Frontal cortex (tissue), 3 donors: ENCODE measurements at regions not wholly inside any gene's neighbourhood (a gene's known extent, or its start where the extent isn't known, plus 50 kb on each side); places are given as distances from the start of the nearest gene placed in this dataset.

ENCODE experiments used
- DNase-seq, 2 donors: peaks; one replicate each; pipeline ENCODE4 v3.0.0; 2012; ENCODE audit warnings: low spot score in 2 of 2
- FAIRE-seq: peaks from 2 replicates; lab custom pipeline; 2012; peaks lifted over from hg19 to GRCh38; lab: Jason Lieb, UNC
- donor health status: control.
- donor health status: control.
- donor health status: control.

DNA sequence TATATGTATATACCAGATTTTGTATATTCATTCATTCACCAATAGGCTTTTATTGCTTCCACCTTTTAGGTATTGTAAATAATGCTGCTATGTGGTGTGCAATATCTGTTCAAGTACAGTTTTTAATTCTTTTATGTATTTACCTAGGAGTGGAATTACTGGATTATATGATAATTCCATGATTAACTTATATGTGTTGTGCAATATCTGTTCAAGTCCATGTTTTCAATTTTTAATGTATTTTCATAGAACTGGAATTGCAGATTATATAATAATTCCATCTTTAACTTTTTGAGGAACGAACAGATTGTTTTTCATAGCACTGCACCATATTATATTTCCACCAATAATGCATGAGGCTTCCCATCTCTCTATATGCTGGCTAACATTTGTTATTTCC is 50.6 kb upstream of the L3MBTL4 start:
- FAIRE-seq: no peak

DNA sequence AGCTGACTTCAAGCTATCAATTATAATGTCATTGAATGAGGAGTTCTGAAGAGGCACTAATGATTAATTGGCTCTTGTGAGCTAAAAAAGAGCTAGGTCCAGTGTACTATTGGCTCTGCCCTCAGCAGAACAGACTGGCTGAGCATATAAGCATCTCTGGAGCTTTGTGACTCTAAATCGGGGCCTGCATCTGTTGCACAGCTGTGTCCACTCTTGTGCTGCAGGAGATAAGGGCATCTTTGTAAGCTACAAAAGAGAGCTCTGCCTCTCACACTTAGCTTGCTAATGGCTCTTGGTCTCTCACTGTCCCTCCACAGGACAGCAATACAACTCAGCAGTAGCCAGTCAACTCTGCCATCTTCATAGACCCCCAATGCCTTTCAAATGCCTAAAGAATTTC is 61.5 kb upstream of the L3MBTL4 start:
- DNase-seq (peak in 1 of 2 donors; percentile 18), FAIRE-seq (no peak)

More for the DNA sequence above, 50.6 kb upstream of the L3MBTL4 start:
- no peak for DNase-seq

DNA sequence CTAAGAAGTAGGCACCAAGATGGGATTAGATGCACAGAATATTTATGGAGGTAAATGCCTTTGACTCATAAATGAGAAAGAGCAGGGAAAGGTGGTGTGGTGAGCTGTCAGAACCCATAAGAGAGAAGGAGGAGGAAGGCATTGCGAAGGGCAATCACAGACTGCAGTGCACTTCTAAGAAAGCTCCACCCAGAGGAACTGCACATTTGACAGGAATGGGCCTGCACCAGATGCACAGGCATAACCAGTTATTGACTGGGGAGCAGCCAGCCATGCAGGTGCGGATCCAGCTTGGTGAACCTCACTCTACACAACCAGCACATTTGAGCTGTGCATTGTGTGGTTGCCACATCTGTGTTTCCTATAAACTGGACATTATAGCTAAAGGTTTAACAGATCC is 62.2 kb upstream of the L3MBTL4 start:
- DNase-seq (no peak), FAIRE-seq (no peak)

DNA sequence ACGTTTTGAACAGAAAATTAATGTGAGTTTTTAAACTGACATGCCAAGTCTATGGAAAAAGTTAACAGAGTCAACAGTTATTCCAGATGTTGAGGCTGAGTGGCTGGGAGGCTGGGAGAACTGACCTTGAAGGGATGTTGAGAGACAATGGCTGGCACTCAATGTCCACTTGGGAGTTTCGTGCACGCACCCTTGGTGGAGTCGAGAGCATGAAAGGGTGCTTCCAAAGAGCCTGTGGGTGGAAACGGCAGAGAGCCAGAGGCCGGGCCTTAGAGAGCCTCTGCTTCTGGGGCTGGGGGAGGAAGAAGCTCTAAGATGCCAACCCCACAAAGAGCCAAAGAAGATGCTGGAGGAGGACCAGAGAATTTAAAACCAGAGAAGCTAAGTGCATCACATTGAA is 63.4 kb upstream of the L3MBTL4 start:
- no peak for DNase-seq
- no peak for FAIRE-seq

DNA sequence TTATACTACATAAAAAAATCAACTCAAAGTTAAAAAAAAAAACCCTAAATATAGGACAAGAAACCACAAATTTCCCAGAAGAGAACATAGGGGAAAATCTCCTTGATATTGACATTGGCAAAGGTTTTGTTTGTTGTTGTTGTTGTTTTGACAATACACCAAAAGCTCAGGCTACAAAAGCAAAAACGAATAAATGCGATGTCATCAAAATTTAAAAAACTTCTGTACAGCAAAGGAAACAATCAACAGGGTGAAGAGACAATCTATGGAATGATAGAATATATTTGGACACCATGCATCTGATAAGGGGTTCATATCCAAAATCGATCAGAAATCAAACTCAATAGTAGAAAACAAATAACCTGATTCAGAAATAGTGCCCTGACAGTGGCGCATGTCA is 65.0 kb upstream of the L3MBTL4 start:
- FAIRE-seq: no peak

DNA sequence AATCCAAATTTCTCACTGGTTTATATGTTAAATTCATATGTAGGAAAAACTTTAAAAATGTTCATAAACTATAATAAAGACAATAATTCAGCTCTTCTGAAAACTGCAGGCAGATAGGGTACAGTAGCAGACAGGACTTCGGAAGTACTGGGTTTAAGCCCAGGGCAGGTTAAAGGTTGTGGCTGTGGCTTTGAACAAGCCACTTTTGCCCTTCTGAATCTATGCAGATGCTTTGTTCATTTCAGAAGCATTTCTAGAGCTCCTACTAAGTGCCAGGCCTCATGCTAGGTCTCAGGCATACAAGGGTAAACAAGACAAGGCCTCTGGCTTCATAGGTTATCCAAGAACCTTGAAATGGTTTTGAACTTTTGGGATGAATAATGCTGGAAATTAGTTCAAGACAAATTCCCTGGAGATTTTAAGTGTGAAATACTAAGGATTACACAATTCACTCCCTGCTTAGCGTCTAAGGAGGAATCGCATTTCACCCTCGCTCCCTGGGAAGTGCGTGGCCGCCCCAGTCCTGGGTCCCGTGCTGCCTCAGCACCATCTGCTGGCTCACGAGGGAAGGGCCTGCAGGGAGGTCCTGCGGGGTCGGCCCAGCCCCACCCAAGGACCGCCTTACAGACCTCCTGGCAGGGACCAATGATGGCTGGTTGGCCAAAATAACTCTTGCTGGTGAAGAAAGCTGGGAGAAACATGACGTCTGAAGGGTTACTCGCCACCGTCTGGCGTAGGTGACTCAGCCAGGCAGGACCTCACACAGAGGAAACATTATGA is 67.7 kb upstream of the L3MBTL4 start:
- FAIRE-seq: no peak
- DNase-seq: peak in 1 of 2 donors; percentile 40

More for the DNA sequence above, 65.0 kb upstream of the L3MBTL4 start:
- DNase-seq: no peak

DNA sequence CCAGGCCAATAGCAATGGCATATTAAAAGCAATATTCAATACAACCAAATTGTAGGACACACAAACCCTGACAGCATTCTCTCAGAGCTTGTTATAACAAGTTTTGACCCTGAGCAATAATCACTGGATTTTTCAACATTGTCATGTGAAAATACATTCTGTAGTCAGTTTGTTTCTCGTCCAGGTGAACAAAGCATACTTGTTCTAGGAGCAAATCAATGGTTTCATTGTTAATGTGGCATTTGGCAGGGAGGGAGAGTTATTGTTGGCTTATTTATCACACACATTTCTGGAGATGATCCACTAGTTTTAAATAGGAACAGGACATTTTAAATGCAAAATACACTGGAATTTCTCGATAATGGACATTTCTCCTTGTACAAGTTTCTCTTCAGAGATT is 69.9 kb upstream of the L3MBTL4 start:
- DNase-seq: no peak
- no peak for FAIRE-seq

DNA sequence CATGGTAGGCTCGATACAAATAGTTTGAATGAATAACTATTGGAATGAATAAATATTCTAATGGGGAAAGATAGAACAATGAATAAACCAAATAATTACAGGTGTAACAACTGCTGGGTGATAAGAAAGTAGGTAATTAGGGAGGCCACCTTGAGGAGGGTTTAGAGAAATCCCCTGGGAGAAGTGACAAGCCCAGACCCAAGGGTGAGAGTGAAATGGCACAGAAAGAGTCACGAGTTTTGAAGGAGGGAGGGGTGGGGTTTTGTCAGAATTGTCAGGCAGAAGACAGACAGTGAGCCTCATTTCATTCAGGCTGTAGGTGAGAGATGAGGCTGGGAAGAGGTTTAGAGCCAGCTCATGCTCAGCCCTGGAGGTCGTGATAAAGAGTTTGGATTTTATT is 71.6 kb upstream of the L3MBTL4 start:
- no peak for FAIRE-seq
- no peak for DNase-seq

DNA sequence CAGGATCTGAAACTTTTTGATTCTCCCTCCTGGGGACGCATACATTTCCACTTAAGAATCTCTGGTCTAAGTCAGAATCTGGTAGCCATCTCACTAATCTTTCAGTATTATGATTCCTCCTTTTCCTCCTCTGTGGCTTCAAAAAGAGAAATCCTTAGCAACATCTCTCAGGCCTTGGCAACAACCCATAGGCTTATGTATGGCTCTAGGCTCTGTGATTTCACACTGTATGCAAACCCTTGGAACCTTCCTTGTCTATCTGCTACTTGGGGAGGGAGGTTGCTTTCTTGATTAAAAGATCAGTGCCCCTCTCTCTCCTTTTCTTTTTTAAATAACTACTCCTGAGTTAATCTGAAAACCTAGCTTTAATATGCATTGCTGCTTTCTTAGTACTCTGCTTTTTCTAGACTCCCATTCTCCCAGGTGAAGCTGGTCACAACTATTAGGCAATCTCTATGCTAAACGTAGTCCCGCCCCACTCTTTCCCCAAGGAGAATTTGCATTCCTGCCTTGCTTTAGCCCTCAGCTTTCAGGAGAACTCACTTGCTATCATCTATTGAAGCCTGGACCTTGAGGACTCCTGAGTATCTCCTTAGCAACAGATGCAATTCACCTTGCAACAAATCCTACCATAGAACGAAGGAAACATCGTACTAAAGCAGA is 72.2 kb upstream of the L3MBTL4 start:
- FAIRE-seq: no peak
- no peak for DNase-seq

DNA sequence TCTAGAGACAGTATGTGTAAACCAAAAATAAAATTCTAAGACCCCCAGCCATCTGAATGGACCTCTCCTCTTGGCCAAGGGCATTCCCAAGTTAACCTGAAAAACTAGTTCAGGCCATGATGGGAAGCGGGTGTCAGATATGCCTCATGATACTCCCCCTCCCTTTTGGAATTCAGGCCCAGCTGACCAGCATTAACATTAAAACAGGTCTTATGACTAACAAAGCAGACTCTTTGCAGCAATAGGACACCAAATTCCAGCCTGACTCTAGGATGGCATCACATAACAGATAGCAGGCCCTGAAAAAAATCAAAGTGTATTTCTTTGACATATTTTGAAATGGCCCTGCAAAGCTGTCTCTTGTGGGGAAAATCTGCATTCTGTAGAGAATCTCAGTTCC is 73.3 kb upstream of the L3MBTL4 start:
- FAIRE-seq: no peak

DNA sequence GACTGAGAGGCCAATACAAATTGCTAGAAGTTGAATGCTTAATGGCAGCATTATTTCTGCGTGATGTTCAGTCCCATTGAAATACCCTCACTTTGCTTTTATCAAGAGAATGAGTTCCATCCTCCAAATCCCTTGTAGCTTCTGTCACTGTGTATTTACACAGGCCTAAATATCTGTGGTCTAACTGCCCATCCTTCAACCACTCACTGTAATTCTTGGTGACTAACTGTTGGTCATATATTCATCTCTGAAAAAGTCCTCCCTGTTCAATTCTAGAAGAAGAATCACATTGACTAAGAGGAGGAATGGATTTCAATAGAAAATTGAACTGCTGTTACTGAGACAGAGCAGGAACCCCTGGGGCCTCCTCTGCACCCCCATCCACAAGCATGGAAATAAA is 74.2 kb upstream of the L3MBTL4 start:
- DNase-seq (no peak), FAIRE-seq (no peak)

More for the DNA sequence above, 73.3 kb upstream of the L3MBTL4 start:
- no peak for DNase-seq

DNA sequence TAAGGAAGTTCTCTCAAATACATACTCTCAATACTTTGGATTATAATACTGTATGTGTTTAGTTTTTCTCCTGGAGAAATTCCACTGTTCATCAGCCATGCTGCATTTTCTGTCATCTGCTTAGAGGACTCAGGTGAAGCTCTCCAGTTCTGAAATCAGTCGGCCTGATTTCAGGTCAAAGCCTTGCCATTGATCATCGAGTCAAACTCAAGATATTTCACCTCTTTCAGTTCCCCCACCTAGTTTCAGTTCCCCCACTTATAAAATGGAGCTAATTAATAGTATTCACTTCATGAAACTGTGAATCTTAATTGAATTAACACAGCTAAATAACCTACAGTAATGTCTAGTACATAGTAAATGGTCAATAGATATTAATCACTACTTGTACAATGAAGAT is 75.3 kb upstream of the L3MBTL4 start:
- FAIRE-seq (no peak), DNase-seq (no peak)

DNA sequence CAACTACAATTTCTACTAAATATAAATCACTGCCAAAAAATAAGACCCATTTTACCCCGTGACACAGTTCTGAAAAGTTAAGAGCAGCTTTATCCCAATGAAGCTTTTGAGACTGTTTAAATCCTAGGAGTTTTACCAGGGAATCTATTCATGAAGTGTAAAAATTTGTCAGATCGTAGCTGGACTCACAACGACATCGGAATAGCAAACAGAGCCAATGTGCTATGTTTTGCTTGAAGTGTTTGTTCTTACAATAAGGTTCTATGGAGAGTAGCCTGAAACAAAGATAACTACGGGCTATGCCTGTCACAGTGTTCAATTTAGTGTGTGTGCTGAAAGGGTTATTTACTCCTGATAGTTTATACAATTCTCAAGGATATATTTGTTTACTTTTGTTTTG is 78.5 kb upstream of the L3MBTL4 start:
- FAIRE-seq: no peak

DNA sequence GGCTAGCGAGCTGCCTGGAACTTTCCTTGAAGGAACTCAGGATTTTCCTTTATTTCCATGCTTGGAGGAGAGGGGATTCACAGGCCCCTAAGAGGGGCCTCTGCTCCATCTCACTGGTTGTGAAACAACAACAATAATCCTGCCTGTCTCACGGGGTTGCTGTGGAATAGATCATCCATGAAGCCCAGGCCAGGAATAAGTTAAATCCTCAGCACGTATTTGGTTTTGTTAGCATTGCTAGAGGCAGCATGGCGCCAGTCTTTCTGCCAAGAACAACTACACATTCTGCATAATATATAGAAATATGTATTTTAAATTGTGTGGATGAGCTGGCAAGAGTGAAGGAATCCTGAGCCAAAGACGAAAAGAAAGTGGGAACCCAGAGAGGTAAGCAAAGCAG is 80.8 kb upstream of the L3MBTL4 start:
- FAIRE-seq: no peak
- DNase-seq: no peak

More for the DNA sequence above, 78.5 kb upstream of the L3MBTL4 start:
- no peak for DNase-seq

DNA sequence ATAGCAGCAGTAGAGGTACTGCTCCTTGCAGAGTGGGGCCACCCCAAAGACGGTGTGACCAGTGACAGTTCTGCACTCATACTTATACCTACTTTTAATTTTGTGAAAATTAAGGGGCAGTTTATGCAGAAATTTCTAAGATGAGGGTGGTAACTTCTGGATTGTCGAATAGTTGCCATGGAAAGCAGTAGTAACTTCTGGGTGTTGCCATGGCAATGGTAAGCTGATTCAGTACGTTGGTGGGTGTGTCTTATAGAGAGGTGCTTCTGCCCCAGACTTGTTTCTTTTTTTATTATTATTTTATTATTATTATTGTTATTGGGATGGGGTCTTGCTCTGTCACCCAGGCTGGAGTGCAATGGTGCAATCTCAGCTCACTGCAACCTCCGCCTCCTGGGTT is 82.8 kb upstream of the L3MBTL4 start:
- no peak for DNase-seq
- FAIRE-seq: no peak

DNA sequence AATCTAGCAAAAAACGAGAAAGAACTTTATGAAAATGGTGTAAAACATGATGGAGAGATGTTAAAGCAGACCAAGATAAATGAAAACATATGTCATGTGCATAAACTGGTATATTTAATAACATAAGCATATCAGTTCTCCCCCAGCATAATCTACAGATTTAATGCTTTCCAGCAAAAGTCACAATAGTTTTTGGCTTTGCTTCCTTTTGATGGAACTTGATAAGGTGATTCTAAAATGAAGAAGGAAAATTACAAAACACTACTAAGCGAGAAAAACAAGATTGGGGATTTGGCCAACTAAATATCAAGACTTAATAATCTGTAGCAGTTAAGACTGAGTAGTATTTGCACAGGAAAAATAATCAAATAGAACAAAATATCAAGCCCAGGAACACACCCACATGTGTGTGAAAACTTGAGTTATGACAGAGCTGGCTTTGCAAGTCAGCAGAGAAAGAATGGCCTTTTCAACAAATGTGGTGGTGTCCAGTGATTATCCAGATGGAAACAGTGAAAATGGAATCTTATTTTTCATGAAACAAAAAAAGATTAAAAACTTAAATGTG is 83.7 kb upstream of the L3MBTL4 start:
- DNase-seq (no peak), FAIRE-seq (no peak)

DNA sequence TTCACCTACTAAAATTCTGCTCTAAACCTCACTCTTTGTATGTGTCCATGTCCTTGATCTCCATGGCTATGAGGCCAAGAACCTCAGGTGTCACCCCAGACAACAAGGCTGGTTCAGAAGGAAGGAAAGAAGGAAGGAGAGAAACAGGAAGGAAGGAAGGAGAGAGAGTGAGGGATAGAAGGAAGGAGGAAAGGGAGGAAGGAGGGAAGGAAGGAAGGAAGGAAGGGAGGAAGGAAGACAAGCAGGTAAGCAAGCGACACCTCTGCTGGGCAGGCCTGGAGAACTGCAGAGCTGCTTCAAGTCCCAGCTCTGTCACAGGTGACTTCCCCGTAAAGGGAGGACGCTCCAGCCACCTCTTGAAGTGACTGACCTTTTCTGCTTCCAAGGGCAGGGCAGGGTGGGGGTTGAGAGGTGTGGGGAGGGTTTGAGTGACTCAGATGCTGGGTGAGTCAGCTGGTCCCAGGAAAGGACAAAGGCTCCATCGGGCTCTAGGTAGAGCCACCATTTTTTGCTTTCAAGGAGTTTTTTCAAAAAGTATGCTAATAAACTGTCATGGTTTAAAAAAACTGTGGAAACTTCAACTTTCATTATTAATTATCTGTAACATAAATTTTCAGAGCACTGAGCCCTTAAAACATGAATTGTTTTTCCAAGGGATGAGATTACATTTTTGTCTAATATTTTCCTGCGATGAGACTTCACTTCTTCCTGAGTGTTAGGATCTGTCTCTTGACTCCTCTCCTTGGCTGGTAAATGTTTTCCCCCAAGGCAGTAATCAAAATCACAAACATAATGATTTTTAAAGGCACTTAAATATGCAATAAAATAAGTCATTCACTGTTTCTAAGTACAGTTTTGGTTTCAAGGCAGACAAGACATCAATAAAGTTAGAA is 90.1 kb upstream of the L3MBTL4 start:
- FAIRE-seq (no peak), DNase-seq (no peak)

DNA sequence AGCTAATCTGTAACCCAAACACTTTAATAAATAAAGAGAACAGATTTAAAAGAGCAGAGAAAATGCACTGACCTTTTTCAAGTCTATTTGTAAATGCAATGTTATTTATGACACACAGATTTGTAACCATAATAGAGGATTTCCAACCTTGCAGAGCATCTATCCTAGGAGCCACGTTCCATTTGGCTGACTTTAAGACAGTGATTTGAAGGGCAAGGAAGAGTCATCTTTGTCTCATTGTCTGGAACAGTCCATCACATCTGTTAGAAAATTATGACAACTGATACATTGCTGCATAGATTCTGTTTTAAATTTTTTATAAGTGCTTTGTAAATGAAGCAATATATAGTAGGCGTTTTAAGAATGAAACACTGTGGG is 90.8 kb upstream of the L3MBTL4 start:
- FAIRE-seq (no peak), DNase-seq (no peak)

DNA sequence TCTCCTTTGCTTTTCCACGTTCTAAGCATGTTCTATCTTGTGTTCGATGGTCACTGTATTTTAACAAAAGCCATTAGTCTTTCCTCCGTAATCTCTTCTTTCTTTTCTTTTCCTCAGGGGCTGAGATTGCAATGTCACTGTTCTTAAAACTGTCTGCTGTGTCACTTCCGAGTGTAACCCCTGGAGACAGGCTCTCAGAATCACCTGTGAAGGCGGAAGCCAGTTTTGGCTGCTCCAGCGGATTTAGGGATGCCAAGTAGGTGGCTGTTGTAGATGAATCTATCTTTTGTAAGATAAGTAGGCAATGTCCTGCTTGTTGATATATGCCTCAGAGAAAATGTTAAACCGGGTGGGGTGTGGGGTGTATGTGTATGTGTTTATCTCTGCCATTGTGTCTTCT is 94.7 kb upstream of the L3MBTL4 start:
- FAIRE-seq: no peak
- DNase-seq: no peak

DNA sequence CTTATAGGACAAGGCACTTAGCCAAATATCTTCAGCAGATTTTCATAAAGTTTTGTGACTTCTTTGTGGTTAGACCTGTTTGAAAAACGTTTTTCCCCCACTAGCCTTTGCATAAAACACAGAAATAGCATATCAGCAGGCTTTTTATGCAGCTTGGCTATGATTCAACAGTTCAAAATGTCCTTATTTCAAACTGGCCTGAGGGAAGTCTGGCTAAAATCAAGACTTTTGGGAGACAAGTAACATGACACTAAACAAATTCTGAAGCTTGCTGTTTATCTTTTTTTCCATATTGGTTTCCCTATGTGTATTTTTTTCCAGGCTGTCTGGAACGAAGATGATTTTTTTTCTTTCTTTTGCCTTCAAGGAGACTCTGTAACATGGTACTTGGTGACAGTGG is 95.1 kb upstream of the L3MBTL4 start:
- FAIRE-seq (no peak), DNase-seq (no peak)
